HepG2 (cell line): ENCODE measurements at regions not wholly inside any gene's neighbourhood (a gene's known extent, or its start where the extent isn't known, plus 50 kb on each side); places are given as distances from the start of the nearest gene placed in this dataset.

Experiments used
- CEBPB ChIP-seq: IDR thresholded peaks from 2 replicates; pipeline ENCODE4 v1.6.1; 2011; ENCODE audit warnings: low read depth, low read length, improper control_type of control experiment, borderline replicate concordance
- EED ChIP-seq: sonication (generic); formaldehyde crosslinking; IDR thresholded peaks from 2 replicates; pipeline ENCODE4 v1.5.0; 2020; ENCODE audit warnings: mild to moderate bottlenecking, missing genetic modification reagents
- HMG20A ChIP-seq: IDR thresholded peaks from 2 replicates; pipeline ENCODE4 v1.6.1; 2016; ENCODE audit warnings: borderline replicate concordance
- HNRNPLL ChIP-seq: fragments of 200-400 bp; formaldehyde crosslinking; IDR thresholded peaks from 2 replicates; pipeline ENCODE4 v1.6.1; 2017; ENCODE audit warnings: mild to moderate bottlenecking, low read depth, low read length; ENCODE audit not compliant: poor library complexity, severe bottlenecking
- HOXA3 ChIP-seq: sonication (generic); formaldehyde crosslinking; IDR thresholded peaks from 2 replicates; pipeline ENCODE4 v1.5.0; 2020; ENCODE audit warnings: missing genetic modification reagents
- MEIS1 ChIP-seq: sonication (generic); formaldehyde crosslinking; IDR thresholded peaks from 2 replicates; pipeline ENCODE4 v1.9.0; 2021; ENCODE audit warnings: mild to moderate bottlenecking, missing genetic modification reagents, moderate library complexity, borderline replicate concordance
- NONO ChIP-seq, 2 experiments: fragments of 450-650 bp in 1 of 2; sonication (generic) in 1 of 2; formaldehyde crosslinking in 1 of 2; IDR thresholded peaks in 1 of 2; conservative IDR thresholded peaks in 1 of 2; 2 replicates each; pipeline versions ENCODE4 v1.6.1 to v1.8.0; 2017 to 2022; ENCODE audit warnings: mild to moderate bottlenecking in 1 of 2, missing genetic modification reagents in 1 of 2, moderate library complexity in 1 of 2
- NRL ChIP-seq: sonication (generic); formaldehyde crosslinking; IDR thresholded peaks from 2 replicates; pipeline ENCODE4 v1.5.0; 2020; ENCODE audit warnings: missing genetic modification reagents, mild to moderate bottlenecking, moderate library complexity, borderline replicate concordance
- PTBP1 ChIP-seq: fragments of 200-400 bp; formaldehyde crosslinking; IDR thresholded peaks from 2 replicates; pipeline ENCODE4 v1.6.1; 2018; ENCODE audit warnings: low read length, low read depth; ENCODE audit not compliant: poor library complexity, severe bottlenecking
- RFX3 ChIP-seq: IDR thresholded peaks from 2 replicates; pipeline ENCODE4 v1.6.1; 2016; ENCODE audit warnings: missing biosample characterization, missing genetic modification reagents
- ZC3H4 ChIP-seq: sonication (generic); formaldehyde crosslinking; IDR thresholded peaks from 2 replicates; pipeline ENCODE4 v1.4.0; 2020; ENCODE audit warnings: missing genetic modification reagents, borderline replicate concordance
- ZNF136 ChIP-seq: sonication (generic); formaldehyde crosslinking; IDR thresholded peaks from 2 replicates; pipeline ENCODE4 v1.8.1; 2022; ENCODE audit warnings: low read depth, mild to moderate bottlenecking, moderate library complexity, missing genetic modification reagents
- ZNF546 ChIP-seq: sonication (generic); formaldehyde crosslinking; conservative IDR thresholded peaks from 2 replicates; pipeline ENCODE4 v1.8.1; 2023; ENCODE audit warnings: mild to moderate bottlenecking, missing genetic modification reagents
- ZNF713 ChIP-seq: sonication (generic); formaldehyde crosslinking; IDR thresholded peaks from 2 replicates; pipeline ENCODE4 v1.4.0; 2020; ENCODE audit warnings: mild to moderate bottlenecking, missing genetic modification reagents
- TF ChIP-seq, protein P1 (sequence below): sonication (generic); formaldehyde crosslinking; IDR thresholded peaks from 2 replicates; pipeline ENCODE4 v1.9.0; 2021; ENCODE audit warnings: missing genetic modification reagents, mild to moderate bottlenecking, borderline replicate concordance
- TF ChIP-seq, protein P2 (sequence below): sonication (generic); formaldehyde crosslinking; IDR thresholded peaks from 2 replicates; pipeline ENCODE4 v1.4.0; 2020; ENCODE audit warnings: mild to moderate bottlenecking, missing genetic modification reagents
- TF ChIP-seq, protein P3 (sequence below): sonication (generic); formaldehyde crosslinking; IDR thresholded peaks from 2 replicates; pipeline ENCODE4 v1.5.0; 2020; ENCODE audit warnings: mild to moderate bottlenecking, low read depth, missing genetic modification reagents, borderline replicate concordance
- TF ChIP-seq, protein P4 (sequence below), 2 experiments: sonication (generic) in 1 of 2; formaldehyde crosslinking in 1 of 2; IDR thresholded peaks; 2 replicates each; pipeline versions ENCODE4 v1.6.1 to v1.9.0; 2014 to 2022; ENCODE audit warnings: antibody characterized with exemption in 1 of 2, borderline replicate concordance in 1 of 2, inconsistent platforms in 1 of 2, low read depth in 1 of 2, missing genetic modification reagents in 1 of 2
- TF ChIP-seq, protein P5 (sequence below): sonication (generic); formaldehyde crosslinking; conservative IDR thresholded peaks from 2 replicates; pipeline ENCODE4 v1.4.0; 2020; ENCODE audit warnings: missing genetic modification reagents

DNA sequence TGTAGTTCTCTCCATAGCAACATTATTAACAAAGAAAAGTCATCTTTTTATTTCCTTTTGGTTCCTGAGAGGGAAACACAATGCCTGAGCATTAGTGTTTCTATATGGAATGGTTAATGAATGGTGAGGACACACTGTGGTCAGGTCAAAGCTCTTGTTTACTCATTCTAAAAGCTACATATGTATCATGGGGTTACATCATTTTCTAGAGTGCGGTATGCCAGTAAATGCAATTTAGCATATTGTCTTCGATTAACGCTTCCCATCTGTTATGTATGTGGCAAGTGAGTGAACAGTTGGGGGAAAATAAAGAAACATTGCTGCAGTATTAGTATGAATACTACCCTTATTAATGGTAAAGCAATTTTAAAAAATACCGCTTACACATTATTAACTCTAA is 1152.2 kb upstream of the SPRY2 start (continued):
- TF ChIP-seq, protein P1, sequence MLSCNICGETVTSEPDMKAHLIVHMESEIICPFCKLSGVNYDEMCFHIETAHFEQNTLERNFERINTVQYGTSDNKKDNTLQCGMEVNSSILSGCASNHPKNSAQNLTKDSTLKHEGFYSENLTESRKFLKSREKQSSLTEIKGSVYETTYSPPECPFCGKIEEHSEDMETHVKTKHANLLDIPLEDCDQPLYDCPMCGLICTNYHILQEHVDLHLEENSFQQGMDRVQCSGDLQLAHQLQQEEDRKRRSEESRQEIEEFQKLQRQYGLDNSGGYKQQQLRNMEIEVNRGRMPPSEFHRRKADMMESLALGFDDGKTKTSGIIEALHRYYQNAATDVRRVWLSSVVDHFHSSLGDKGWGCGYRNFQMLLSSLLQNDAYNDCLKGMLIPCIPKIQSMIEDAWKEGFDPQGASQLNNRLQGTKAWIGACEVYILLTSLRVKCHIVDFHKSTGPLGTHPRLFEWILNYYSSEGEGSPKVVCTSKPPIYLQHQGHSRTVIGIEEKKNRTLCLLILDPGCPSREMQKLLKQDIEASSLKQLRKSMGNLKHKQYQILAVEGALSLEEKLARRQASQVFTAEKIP (CRISPR knock-in tag), result no peak
- no peak for TF ChIP-seq NONO (IDR thresholded peaks at IDR 0.05)
- no peak for TF ChIP-seq NONO (CRISPR knock-in tag; conservative IDR thresholded peaks at IDR 0.05)
- TF ChIP-seq MEIS1, result no peak
- TF ChIP-seq, protein P2, sequence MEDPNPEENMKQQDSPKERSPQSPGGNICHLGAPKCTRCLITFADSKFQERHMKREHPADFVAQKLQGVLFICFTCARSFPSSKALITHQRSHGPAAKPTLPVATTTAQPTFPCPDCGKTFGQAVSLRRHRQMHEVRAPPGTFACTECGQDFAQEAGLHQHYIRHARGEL (CRISPR knock-in tag), result no peak
- no peak for TF ChIP-seq HMG20A (CRISPR knock-in tag)
- no peak for TF ChIP-seq ZNF546 (CRISPR knock-in tag)
- TF ChIP-seq ZNF713, result no peak
- TF ChIP-seq, protein P3, sequence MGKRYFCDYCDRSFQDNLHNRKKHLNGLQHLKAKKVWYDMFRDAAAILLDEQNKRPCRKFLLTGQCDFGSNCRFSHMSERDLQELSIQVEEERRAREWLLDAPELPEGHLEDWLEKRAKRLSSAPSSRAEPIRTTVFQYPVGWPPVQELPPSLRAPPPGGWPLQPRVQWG (CRISPR knock-in tag), result no peak
- TF ChIP-seq ZC3H4 (CRISPR knock-in tag), result no peak
- TF ChIP-seq CEBPB, result no peak
- TF ChIP-seq, protein P4, sequence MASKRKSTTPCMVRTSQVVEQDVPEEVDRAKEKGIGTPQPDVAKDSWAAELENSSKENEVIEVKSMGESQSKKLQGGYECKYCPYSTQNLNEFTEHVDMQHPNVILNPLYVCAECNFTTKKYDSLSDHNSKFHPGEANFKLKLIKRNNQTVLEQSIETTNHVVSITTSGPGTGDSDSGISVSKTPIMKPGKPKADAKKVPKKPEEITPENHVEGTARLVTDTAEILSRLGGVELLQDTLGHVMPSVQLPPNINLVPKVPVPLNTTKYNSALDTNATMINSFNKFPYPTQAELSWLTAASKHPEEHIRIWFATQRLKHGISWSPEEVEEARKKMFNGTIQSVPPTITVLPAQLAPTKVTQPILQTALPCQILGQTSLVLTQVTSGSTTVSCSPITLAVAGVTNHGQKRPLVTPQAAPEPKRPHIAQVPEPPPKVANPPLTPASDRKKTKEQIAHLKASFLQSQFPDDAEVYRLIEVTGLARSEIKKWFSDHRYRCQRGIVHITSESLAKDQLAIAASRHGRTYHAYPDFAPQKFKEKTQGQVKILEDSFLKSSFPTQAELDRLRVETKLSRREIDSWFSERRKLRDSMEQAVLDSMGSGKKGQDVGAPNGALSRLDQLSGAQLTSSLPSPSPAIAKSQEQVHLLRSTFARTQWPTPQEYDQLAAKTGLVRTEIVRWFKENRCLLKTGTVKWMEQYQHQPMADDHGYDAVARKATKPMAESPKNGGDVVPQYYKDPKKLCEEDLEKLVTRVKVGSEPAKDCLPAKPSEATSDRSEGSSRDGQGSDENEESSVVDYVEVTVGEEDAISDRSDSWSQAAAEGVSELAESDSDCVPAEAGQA (IDR thresholded peaks at IDR 0.05; ENCODE audit: low read depth), result no peak
- TF ChIP-seq, protein P4 (CRISPR knock-in tag; IDR thresholded peaks at IDR 0.05; ENCODE audit: borderline replicate concordance), result no peak
- no peak for TF ChIP-seq HOXA3 (CRISPR knock-in tag)
- TF ChIP-seq, protein P5, sequence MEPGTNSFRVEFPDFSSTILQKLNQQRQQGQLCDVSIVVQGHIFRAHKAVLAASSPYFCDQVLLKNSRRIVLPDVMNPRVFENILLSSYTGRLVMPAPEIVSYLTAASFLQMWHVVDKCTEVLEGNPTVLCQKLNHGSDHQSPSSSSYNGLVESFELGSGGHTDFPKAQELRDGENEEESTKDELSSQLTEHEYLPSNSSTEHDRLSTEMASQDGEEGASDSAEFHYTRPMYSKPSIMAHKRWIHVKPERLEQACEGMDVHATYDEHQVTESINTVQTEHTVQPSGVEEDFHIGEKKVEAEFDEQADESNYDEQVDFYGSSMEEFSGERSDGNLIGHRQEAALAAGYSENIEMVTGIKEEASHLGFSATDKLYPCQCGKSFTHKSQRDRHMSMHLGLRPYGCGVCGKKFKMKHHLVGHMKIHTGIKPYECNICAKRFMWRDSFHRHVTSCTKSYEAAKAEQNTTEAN (CRISPR knock-in tag), result no peak
- TF ChIP-seq PTBP1, result no peak
- TF ChIP-seq EED, result no peak
- TF ChIP-seq NRL (CRISPR knock-in tag), result no peak
- TF ChIP-seq RFX3 (CRISPR knock-in tag), result no peak
- no peak for TF ChIP-seq ZNF136 (CRISPR knock-in tag)
- no peak for TF ChIP-seq HNRNPLL
